NCI-H2227 (cell line): ENCODE measurements at regions not wholly inside any gene's neighbourhood (a gene's known extent, or its start where the extent isn't known, plus 50 kb on each side); places are given as distances from the start of the nearest gene placed in this dataset.
"Not testable (repeated sequence)": the region's sequence is repeated elsewhere in the genome, so short reads cannot be mapped to it uniquely, and the experiment has no call there.

Experiments used
- DNase-seq: peaks from one replicate; lab custom pipeline; 2025; ENCODE audit not compliant: unreplicated experiment; lab: John Stamatoyannopoulos, UW

DNA sequence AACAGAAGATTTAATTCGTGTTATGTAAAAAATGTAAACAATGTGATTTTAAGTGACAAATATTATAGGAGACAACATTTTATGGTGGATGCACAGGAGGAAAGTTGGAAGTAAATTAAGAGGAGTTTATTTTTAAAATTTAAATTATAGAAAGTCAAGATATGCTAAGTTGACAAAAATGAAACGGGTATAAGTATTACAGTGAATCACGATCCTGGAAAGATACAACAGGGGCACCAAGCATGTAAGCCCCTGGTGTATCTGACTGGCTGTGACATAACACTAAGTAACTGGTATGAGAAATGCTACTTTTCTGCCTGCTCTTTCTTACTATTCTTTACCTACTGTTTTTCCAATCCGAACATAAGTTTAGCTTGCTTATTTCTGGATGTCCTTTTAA lies 419.8 kb upstream of the CHD1 start:
- DNase-seq: no peak

DNA sequence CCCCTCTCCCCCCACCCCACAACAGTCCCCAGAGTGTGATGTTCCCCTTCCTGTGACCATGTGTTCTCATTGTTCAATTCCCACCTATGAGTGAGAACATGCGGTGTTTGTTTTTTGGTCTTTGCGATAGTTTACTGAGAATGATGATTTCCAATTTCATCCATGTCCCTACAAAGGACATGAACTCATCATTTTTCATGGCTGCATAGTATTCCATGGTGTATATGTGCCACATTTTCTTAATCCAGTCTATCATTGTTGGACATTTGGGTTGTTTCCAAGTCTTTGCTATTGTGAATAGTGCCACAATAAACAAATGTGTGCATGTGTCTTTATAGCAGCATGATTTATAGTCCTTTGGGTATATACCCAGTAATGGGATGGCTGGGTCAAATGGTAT lies 411.0 kb upstream of the CHD1 start:
- DNase-seq: not testable (repeated sequence)

DNA sequence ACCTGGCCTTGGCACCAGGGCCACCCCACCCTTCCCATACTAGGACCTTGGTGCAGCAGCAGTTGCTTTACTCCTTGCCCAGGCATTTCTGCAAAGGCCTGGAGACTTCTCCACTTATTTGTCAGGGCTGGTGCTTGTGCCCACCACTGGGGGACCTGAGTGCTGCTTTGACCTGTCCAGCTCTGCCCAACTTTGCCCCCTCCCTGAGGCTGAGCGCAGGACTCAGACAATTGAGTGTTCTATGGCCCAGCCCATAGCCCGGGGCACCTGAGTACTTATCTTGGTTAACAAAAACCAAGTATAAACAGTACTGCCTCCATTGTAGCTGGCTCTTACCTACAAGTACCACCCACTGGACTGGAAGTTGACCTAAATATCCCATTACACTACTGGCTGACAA lies 406.1 kb upstream of the CHD1 start:
- DNase-seq: no peak

DNA sequence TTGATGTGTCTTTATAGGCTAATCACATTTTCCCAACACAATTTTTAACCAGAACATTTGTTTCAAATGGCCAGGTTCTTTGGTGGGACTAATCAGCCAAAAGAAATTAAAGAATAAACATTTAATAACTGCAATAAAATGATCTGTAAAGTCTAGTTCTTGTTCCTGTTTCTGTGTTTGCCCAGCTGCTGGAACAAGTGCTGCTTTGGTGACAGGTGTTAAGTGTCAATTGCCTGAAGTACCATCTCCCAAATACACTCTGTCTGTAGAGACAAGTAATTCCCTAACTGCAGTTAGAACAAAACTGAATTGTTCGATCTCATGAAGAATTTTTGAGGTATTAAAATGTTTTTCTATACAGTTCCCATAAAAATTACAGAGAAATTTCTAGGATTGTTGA lies 402.3 kb upstream of the CHD1 start:
- DNase-seq: no peak

DNA sequence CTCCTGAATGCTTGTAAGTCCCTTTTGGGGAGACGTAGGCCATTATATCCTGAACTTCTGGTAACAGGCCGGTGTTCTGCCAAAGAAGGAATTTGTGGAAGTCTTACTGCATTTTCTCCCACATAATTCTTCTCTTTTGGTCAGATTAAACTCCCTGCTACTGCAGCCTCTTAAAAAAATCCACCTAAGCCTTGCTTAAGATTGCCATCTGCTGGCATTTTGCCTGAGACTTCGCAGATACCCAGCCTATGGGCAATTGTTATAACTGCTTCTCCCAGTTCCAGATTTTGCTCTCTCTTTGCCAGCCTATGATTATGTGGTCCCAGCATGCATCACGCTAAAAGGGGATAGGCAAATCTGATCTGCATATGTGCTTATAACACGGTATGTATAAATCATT lies 391.6 kb upstream of the CHD1 start:
- DNase-seq: no peak

DNA sequence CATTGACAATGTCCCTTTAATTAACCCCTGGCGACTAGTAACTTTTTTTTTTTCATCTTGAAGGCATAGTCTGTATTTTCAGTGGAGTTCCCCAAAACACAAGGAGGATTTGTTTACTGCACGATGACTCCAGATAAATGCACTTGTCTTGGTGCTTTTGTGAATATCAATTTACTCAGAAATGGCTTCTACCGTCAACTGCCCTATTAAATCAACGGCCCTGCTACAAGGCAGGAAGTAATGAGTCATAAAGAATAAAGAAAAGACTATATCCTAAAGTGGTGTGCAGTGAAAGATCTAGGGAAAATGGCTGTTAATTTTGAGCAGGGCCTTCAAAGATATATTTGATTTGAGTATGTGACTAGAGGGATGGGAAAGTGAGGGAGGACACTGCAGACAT lies 388.3 kb upstream of the CHD1 start:
- DNase-seq: no peak

DNA sequence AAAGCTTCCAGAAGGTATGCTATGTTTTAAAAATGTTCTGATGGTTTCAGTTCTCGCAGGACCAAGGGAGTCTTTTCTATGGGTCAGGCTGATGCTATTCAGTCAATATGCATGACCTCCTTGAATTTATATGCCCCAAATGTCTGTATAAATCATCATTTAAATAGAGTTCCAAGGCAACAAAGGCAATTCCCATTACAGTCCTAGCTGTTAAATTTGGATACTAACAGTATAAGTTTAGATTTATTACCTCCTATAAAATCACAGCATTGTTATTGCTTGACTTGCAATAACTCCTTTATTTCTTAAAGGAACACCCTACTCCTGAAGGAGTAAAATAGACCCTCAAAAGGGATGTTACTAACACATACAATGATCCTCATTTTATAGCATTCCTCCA lies 387.7 kb upstream of the CHD1 start:
- no peak for DNase-seq

DNA sequence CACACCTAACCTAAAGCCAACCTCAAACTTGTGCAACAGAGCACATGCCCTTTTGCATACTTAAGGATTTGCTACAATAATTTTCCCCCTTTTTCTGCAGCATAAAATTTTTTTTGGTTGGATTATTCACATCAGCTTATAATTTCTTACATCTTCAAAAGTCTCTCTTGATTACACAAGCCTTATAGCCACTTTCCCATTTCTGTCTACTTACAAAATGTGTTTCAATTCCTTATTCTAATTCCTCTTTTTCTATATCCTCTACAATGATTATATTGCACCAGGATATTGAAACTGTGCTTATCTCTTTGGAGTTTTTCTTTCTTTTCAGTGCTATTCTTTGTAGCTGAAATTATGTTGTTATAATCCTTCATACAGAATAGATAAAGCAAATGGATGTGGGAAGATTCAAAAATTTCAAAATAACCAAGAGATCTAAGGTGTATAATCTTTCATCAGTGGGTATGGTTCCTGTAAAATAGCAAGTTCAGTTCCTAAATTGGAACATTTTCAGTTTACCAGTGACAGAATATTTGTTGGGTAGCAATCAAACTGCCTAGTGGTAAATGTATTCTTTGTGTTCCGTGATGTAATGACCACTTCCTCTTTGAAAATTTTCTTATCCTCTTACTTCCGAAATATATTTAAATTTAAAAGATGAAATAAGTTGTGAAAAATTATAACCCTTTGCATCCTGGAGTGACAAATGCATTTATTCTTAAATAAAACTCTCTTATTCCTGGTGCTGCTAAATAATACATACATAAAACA lies 386.8 kb upstream of the CHD1 start:
- no peak for DNase-seq

DNA sequence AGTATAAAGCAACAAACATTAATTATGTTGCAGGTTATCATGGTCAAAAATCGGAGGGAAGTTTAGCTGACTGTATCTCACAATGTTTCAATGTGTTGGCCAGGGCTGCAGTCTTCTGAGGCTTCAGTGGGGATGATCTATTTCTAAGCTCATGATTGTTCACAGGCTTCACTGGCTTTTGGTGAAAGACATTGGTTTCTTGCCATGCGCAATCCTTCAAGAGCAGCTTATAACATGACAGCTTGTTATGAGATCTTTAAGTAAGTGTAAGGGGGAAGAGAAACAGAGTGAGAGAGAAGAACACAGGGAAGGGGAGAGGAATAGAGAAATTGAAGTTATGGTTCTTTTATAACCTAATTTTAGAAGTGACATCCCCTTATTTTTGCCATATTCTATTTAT lies 385.9 kb upstream of the CHD1 start:
- DNase-seq: no peak

DNA sequence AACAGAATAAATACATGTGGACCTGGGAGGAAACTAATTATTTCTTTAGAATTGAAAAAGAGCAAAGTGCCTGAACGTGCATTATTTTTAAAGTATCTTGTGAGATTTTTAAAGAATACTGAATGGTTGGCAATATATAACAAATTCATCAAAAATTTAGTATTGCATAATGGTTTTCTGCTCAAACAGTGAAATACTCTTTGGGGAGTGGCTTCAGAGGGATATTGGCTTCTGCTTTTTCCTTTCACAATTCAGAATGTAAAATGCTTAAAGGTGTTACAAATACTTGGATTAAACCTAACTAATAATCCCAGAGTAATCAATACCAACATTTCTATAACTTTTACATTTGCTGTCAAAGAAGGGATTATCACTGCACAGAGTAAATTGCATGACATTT lies 379.3 kb upstream of the CHD1 start:
- no peak for DNase-seq

DNA sequence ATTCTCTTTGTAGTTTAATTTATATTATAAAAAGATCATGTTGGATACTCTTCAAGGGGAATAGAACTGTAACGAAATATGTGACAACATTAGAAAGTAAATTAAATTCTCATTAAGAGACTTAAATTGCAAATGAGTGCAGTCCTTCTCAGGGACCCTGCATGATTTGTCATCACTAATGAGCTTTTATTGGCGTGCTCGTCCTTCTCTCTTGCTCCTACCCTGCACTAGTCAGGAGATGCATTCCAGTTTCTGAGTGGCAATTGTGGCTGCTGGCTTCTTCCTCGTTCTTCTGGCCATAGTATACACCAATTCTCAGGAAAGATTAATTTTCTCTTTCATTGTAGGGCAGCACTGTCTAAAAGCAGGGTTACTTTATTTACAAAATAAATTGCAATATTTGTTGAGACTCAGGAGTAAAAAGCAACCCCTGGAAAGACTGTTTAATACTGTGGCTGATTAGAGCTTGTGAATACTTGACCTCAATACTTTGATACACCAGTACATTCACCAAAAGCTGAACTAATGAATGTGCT lies 376.3 kb upstream of the CHD1 start:
- no peak for DNase-seq

DNA sequence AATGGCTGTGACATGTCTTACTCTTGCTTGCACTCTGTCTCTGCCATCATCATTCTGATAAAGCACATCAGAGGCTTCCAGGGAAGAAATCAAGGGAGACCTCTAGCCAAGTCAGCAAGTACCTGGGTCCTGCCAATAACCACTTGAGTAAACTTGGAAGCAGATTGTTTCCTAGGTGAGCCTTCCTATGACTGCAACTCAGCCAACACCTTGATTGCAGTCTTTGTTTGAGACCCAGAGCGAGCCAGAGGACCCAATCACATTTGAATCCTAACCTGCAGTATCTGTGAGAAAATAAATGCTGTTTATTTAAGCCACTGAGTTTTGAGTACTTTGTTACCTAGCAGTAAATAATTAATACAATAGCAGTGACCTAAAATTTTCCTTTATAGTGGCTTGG lies 356.8 kb upstream of the CHD1 start:
- DNase-seq: no peak

DNA sequence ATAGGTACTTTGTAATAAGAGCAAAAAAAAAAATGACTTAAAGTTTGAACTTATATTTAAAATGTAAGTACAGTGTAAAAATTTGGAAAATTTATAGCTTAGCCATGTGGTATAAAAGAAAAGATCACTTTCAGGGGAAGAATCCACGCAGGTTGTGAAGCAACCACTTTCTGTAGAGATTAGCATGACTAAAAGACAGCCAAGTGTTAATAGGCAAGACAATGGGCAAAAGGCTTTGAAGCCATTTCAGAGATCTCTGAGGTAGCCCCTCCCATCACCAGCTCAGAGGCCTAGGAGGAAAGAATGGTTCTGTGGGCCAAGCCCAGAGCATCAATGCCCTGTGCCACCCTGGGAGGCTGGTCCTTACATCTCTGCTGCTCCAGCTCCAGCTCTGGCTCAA lies 346.3 kb upstream of the CHD1 start:
- DNase-seq: no peak

DNA sequence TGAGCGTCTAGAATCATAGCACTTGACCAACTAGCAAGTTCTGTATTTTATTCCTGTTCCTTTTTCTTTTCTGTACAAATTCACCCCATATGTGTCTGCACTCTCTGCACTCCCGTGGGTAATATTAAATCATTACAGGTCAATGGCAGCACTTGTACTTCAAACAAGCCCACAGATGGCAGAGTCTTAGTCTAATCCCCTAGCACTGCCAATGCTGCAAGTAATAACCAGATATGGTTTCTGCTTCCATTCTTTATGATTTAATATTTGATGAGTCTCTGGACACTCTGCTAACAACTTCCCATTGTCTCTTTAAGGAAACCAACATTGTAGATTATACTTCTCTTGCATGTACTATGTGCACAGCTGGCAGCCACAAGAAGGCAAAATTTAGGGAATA lies 343.8 kb upstream of the CHD1 start:
- no peak for DNase-seq

DNA sequence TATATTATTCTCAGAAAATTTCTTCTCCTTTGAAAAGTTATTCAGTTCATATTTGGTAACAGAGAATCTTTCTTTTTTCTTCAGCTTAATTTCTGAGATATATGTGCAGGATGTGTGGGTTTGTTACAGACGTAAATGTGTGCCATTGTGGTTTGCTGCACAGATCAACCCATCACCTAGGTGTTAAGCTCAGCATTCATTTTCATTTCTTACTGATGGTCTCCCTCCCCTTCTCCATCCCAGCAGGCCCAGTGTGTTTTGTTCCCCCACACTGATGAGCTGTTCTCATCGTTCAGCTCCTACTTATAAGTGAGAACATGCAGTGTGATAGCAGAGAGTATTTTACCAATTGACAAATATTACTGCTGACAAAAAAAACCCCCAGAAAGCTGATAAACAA lies 330.0 kb upstream of the CHD1 start:
- no peak for DNase-seq

DNA sequence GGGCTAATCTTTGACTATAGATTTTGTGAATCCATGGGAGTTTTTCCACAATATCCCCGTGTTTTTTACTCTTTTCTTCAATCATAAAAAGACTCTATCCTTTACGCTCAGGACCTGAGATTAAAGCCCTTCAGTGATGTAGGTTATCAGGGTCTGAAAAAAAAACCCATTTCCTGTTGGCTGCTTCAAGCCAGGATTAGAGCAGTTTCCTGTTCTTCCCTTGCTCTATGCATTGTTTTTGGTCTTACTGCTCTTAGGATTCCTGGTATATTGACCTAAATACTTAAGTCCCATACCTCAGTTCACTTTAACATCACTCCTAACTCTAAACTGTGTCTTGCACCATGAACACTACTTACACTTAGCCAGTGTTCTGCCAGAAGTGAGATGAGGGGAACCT lies 319.3 kb upstream of the CHD1 start:
- no peak for DNase-seq

DNA sequence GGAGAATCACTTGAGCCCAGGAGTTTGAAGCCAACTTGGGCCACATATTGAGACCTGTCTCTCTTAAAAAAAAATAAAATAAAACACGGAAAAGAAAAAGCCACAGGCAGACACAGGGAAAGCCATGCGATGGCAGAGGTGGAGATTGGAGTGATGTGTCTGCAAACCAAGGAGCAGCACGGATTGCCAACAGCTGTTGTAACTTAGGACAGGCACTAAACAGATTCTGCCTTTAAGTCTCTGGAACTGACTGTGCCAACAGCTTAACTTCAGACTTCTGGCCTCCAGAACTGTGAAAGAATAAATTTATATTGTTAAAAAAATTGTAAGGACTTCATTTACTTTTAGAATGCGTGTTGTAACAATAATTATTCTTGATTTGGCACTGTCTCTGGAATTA lies 318.5 kb upstream of the CHD1 start:
- no peak for DNase-seq

DNA sequence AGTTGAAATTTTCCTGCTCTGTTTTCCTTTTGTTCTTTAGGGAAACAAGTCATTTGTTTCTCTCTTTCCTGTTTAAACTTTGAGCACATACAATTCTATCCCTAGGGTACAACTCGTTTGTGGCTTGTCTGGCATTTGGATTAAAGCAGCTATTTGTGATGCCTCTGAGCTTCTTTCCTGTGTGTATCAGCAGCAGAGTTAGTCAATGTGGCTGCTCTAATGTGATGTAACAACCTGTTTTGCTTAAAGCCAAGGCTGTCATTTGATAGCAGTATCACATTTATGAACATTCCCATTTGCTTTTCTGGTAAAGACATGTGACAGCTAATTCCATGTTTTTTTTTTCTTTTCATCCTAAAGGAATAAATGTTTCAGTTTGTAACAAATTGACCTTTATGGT lies 314.3 kb upstream of the CHD1 start:
- no peak for DNase-seq

DNA sequence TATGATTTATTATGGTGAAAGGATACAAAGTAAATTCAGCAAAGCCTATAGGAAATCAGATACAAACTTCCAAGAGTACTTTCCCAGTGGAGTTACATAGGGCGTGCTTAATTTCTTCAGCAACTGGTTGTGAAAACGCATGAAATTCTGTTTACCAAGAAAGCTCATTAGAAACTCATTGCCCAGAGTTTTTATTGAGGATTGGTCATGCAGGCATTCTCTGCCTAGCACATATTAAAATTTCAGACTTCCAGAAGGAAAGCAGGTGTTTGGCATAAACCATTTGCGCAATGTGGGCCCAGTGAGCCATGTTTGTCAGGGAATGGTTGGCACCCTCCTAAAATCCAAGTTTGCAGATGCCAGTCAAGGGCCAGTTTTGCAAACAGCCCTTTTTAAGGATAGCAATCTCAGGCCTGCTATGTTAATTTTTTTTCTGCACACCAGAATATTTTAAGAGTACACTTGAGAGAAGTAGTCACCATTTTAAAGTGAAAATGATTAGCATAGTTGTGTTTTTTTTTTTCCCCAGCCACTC lies 311.1 kb upstream of the CHD1 start:
- DNase-seq: no peak

DNA sequence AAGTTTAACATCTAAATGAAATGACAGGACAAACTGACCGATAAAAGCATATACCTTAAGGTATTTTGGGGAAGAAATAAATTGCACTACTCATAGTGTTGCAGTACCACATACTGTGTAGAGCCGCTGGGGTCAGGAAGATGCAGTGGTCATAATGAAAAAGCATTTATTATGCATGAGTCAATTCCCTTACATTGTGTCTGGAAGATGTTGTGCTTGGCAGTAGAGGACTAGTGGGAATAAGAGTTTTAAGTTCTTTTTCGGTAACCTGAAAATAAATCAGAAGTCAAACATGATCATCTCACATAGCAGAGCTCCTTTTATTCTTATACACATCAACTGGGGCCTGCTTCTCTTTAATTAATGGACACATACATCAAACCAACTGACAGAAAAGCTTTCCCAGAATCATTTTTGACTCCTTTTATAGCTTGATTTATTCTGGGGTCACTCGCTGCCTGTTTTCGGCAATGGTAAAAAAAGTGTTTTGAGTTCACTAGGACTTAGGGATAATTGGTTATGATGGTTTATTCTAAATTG lies 262.5 kb upstream of the CHD1 start:
- no peak for DNase-seq

DNA sequence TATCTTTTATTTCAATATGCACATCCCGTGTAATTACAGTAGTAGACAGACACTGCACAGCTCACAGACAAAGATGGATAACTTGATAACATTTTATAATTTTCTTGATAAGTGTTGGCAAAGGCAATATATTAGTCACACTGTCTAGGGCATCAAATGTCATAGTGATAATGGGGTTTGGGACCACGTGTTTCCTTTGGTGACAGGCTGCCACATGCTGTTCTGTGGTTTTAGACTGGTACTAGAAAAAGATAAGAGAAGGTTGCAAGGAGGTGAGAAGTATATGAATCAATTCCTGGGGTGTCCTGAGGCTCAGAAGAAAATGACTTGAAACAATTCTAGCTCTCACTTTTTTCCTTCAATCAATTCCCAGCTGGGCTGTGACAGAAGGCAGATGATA lies 258.8 kb upstream of the CHD1 start:
- DNase-seq: no peak

DNA sequence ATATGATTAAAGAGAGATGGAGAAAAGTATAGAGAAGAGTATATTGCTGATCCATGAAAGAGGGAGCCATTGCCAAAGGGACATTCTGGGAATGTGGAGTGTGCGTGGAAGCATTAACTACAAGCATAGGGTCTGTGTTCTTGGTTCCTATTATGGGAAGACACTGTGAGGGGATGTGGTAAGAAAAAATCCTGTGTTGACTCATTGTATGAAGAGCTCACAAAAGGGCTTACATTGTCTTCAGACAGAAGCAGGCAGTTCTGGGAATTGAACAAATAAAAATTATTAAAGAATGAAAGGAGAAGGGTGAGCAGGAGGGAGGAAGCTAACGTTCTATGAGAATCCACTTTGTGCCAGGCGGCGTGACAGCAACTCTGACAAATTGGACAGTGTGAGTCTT lies 250.4 kb upstream of the CHD1 start:
- DNase-seq: no peak

DNA sequence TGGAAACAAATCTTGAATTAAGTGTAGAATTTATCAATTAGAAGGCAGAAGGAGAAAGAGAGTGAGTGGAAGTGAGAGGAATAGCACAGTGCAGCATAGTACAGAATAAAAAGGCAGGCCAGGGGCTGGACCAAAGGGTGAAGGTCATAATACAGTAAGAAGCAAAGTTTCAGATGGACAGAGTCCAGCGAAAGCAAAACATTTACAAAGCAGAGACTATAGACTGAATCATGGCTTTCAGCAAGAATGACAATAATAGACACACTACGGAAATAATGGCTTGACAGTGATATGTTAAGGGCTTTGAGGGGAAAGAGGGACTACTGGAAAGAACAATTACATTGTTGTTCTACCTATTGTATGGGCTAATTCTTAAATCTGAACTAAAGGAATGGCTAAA lies 249.0 kb upstream of the CHD1 start:
- no peak for DNase-seq
